ENCODE measurements at regions not wholly inside any gene's neighbourhood (a gene's known extent, or its start where the extent isn't known, plus 50 kb on each side); places are given as distances from the start of the nearest gene placed in this dataset.

DNA sequence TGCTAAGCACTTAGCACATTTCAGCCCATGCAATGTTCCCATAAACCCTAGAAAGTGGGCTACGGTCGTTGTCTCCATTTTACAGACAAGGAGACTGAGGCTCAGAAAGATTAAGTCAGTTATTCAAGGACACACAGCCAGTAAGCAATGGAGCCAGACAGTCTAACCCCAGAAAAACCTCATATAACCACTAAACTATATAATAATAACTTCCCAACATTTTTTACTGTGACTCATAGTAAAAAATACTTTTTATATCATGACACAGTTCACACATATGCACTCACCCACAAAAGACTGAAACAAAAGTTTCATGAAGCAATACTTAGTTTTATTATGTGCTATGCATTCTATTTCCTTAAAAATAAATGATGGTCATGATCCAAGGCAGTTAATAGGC, 66.2 kb upstream of the EYA2 start:
- H3K9me3 ChIP-seq (ENCODE audit: control insufficient read depth, low read length), result peaks cover 4% of the 10 kb centered on the region
- no peak overlapping the region for H3K4me2 ChIP-seq (ENCODE audit: low read length, poor library complexity, severe bottlenecking)
- H2BK120ac ChIP-seq (ENCODE audit: low read depth, low read length), result no peak overlapping the region
- no peak overlapping the region for H2BK15ac ChIP-seq (ENCODE audit: low read depth, poor library complexity, severe bottlenecking)
- 78% methylated on average over 2 of the region's 2 CpGs for WGBS
- H4K8ac ChIP-seq (ENCODE audit: low read length), result no peak overlapping the region
- H3K14ac ChIP-seq (ENCODE audit: low read length in 2 of 2), result no peak overlapping the region
- no peak overlapping the region for H2AK5ac ChIP-seq (ENCODE audit: low read length, severe bottlenecking)
- H2BK5ac ChIP-seq (ENCODE audit: low read depth, low read length, poor library complexity, severe bottlenecking), result no peak overlapping the region
- peaks cover 0 to 8% of the 10 kb centered on the region in 2 experiments for H3K27me3 ChIP-seq (ENCODE audit: control insufficient read depth in 1 of 2, insufficient read depth in 1 of 2, low read length in 2 of 2)
- no peak overlapping the region for H3K9ac ChIP-seq (ENCODE audit: low read length)
- no peak overlapping the region for H2BK12ac ChIP-seq (ENCODE audit: low read length in 2 of 2)
- H3K36me3 ChIP-seq (ENCODE audit: control insufficient read depth in 1 of 2, insufficient read depth in 2 of 2, low read depth in 1 of 2, low read length in 2 of 2), result no peaks in the 10 kb centered on the region
- no peak overlapping the region for H3K4me3 ChIP-seq (ENCODE audit: insufficient read depth in 1 of 2, low read depth in 1 of 2, low read length in 2 of 2)
- H3K18ac ChIP-seq (ENCODE audit: low read depth in 1 of 2, low read length in 2 of 2), result no peak overlapping the region
- no peak overlapping the region for H3K4ac ChIP-seq (ENCODE audit: low read depth in 1 of 2, low read length in 2 of 2)
- no peaks in the 10 kb centered on the region for H3K4me1 ChIP-seq (ENCODE audit: control insufficient read depth, insufficient read depth, low read depth, low read length)
- H4K91ac ChIP-seq (ENCODE audit: low read length), result no peak overlapping the region
- no peak overlapping the region for H2AFZ ChIP-seq (ENCODE audit: low read depth, low read length)
- no peak overlapping the region for H3K27ac ChIP-seq (ENCODE audit: low read length, poor library complexity, severe bottlenecking)
- no peak for DNase-seq
- H3K79me1 ChIP-seq (replicated peaks; ENCODE audit: low read length, poor library complexity, severe bottlenecking), result no peaks in the 10 kb centered on the region
- H3K23ac ChIP-seq (ENCODE audit: low read length in 2 of 2), result no peak overlapping the region

DNA sequence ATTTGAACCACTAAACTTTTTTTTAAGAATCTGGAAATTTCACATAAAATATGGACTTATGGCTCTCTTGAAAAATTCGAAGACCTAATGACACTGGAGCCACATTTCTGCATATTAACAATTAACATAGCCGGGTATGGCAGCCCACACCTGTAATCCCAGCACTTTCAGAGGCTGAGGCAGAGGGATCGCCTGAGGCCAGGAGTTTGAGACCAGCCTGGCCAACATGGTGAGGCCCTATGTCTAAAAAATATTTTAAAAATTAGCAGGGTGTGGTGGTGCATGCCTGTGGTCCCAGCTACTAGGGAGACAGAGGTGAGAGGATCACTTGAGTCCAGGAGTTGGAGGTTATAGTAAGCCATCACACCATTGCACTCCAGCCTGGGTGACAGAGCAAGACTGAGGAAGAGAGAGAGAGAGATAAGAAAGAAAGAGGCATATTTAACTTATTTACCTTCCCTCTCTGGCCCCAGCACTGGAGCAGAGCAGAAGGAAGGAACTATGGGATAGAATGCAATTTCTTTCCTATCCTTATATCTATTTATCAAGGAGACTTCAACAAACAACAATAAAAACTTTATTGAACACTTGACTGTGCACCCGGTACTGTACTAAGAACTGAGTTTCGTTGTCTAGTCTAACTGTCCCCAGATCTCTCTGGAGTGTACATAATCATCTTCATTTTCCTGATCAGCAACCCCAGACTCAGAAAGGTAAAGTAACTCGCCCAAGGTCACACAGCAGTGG, 63.6 kb upstream of the EYA2 start:
- Histone ChIP-seq H2BK120ac (ENCODE audit: low read depth, low read length) (no peak overlapping the region), H3K9me3 (ENCODE audit: control insufficient read depth, low read length) (no peaks in the 10 kb centered on the region), H2BK15ac (ENCODE audit: low read depth, poor library complexity, severe bottlenecking) (no peak overlapping the region), H3K4ac (ENCODE audit: low read depth in 1 of 2, low read length in 2 of 2) (no peak overlapping the region), H2BK12ac (ENCODE audit: low read length in 2 of 2) (no peak overlapping the region), H3K14ac (ENCODE audit: low read length in 2 of 2) (no peak overlapping the region), H3K4me1 (ENCODE audit: control insufficient read depth, insufficient read depth, low read depth, low read length) (no peaks in the 10 kb centered on the region), H3K27ac (ENCODE audit: low read length, poor library complexity, severe bottlenecking) (no peak overlapping the region), H3K36me3 (ENCODE audit: control insufficient read depth in 1 of 2, insufficient read depth in 2 of 2, low read depth in 1 of 2, low read length in 2 of 2) (no peaks in the 10 kb centered on the region), H2AK5ac (ENCODE audit: low read length, severe bottlenecking) (no peak overlapping the region), H3K18ac (ENCODE audit: low read depth in 1 of 2, low read length in 2 of 2) (no peak overlapping the region), H3K27me3 (ENCODE audit: control insufficient read depth in 1 of 2, insufficient read depth in 1 of 2, low read length in 2 of 2) (peaks cover 0 to 8% of the 10 kb centered on the region in 2 experiments), H4K8ac (ENCODE audit: low read length) (no peak overlapping the region), H3K23ac (ENCODE audit: low read length in 2 of 2) (no peak overlapping the region), H3K79me1 (replicated peaks; ENCODE audit: low read length, poor library complexity, severe bottlenecking) (no peaks in the 10 kb centered on the region), H3K4me2 (ENCODE audit: low read length, poor library complexity, severe bottlenecking) (no peak overlapping the region), H2BK5ac (ENCODE audit: low read depth, low read length, poor library complexity, severe bottlenecking) (no peak overlapping the region), H2AFZ (ENCODE audit: low read depth, low read length) (no peak overlapping the region), H3K9ac (ENCODE audit: low read length) (no peak overlapping the region), H3K4me3 (ENCODE audit: insufficient read depth in 1 of 2, low read depth in 1 of 2, low read length in 2 of 2) (no peak overlapping the region), H4K91ac (ENCODE audit: low read length) (no peak overlapping the region)
- DNase-seq, result no peak
- WGBS, result 61% methylated on average over 6 of the region's 6 CpGs

DNA sequence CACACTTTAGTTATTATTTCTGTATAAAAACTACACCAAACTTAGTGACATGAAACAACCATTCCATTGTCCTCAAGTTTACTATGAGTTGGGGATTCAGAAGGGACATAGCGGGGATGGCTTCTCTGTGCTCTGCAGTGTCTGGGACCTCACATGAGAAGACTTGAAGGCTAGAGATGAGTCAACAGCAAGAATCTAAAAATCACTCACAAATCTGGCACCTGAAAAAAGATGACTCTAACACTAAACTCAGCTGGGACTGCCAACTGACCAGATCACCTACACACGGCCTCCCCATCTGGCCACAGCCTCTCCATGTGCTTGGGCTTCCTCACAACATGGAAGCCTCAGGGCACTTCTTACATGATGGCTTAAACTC, 63.0 kb upstream of the EYA2 start:
- Histone ChIP-seq H3K27ac (ENCODE audit: low read length, poor library complexity, severe bottlenecking) (no peak overlapping the region), H3K36me3 (ENCODE audit: control insufficient read depth in 1 of 2, insufficient read depth in 2 of 2, low read depth in 1 of 2, low read length in 2 of 2) (no peaks in the 10 kb centered on the region), H3K18ac (ENCODE audit: low read depth in 1 of 2, low read length in 2 of 2) (no peak overlapping the region), H2AK5ac (ENCODE audit: low read length, severe bottlenecking) (no peak overlapping the region), H2BK5ac (ENCODE audit: low read depth, low read length, poor library complexity, severe bottlenecking) (no peak overlapping the region), H4K91ac (ENCODE audit: low read length) (no peak overlapping the region), H4K8ac (ENCODE audit: low read length) (no peak overlapping the region), H3K4me2 (ENCODE audit: low read length, poor library complexity, severe bottlenecking) (no peak overlapping the region), H3K27me3 (ENCODE audit: control insufficient read depth in 1 of 2, insufficient read depth in 1 of 2, low read length in 2 of 2) (peaks cover 0 to 11% of the 10 kb centered on the region in 2 experiments), H3K14ac (ENCODE audit: low read length in 2 of 2) (no peak overlapping the region), H2BK12ac (ENCODE audit: low read length in 2 of 2) (no peak overlapping the region), H3K4me1 (ENCODE audit: control insufficient read depth, insufficient read depth, low read depth, low read length) (no peaks in the 10 kb centered on the region), H2BK15ac (ENCODE audit: low read depth, poor library complexity, severe bottlenecking) (no peak overlapping the region), H3K4ac (ENCODE audit: low read depth in 1 of 2, low read length in 2 of 2) (no peak overlapping the region), H2BK120ac (ENCODE audit: low read depth, low read length) (no peak overlapping the region), H3K4me3 (ENCODE audit: insufficient read depth in 1 of 2, low read depth in 1 of 2, low read length in 2 of 2) (no peak overlapping the region), H2AFZ (ENCODE audit: low read depth, low read length) (no peak overlapping the region), H3K79me1 (replicated peaks; ENCODE audit: low read length, poor library complexity, severe bottlenecking) (no peaks in the 10 kb centered on the region), H3K9me3 (ENCODE audit: control insufficient read depth, low read length) (no peaks in the 10 kb centered on the region), H3K9ac (ENCODE audit: low read length) (no peak overlapping the region), H3K23ac (ENCODE audit: low read length in 2 of 2) (no peak overlapping the region)
- 88% methylated on average over 2 of the region's 2 CpGs for WGBS
- DNase-seq, result no peak

DNA sequence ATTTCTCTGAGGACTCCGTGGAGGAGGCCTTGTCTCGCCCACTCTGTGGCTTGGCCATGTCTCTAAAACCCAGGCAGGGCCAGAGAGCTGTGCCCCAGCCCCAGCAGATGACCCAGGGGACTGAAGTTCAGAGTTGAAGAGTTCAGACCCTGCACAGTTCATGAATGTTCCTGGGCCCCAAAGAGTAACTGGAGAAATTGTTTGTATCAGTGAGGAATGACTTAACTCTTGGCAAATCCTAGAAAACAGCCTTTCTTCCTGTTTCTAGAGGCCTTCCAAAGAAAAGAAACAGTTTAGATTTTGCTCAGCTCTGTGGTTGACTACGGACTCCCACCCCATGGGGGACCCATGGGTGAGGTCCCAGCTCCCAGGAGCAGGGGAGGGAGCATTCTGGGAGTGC, 62.1 kb upstream of the EYA2 start:
- Histone ChIP-seq H2BK5ac (ENCODE audit: low read depth, low read length, poor library complexity, severe bottlenecking) (no peak overlapping the region), H3K27ac (ENCODE audit: low read length, poor library complexity, severe bottlenecking) (no peak overlapping the region), H3K79me1 (replicated peaks; ENCODE audit: low read length, poor library complexity, severe bottlenecking) (no peaks in the 10 kb centered on the region), H4K8ac (ENCODE audit: low read length) (no peak overlapping the region), H3K4me1 (ENCODE audit: control insufficient read depth, insufficient read depth, low read depth, low read length) (no peaks in the 10 kb centered on the region), H3K27me3 (ENCODE audit: control insufficient read depth in 1 of 2, insufficient read depth in 1 of 2, low read length in 2 of 2) (peaks cover 0 to 19% of the 10 kb centered on the region in 2 experiments), H2AFZ (ENCODE audit: low read depth, low read length) (no peak overlapping the region), H3K14ac (ENCODE audit: low read length in 2 of 2) (no peak overlapping the region), H3K4me3 (ENCODE audit: insufficient read depth in 1 of 2, low read depth in 1 of 2, low read length in 2 of 2) (no peak overlapping the region), H3K36me3 (ENCODE audit: control insufficient read depth in 1 of 2, insufficient read depth in 2 of 2, low read depth in 1 of 2, low read length in 2 of 2) (no peaks in the 10 kb centered on the region), H3K18ac (ENCODE audit: low read depth in 1 of 2, low read length in 2 of 2) (no peak overlapping the region), H2BK12ac (ENCODE audit: low read length in 2 of 2) (no peak overlapping the region), H3K4ac (ENCODE audit: low read depth in 1 of 2, low read length in 2 of 2) (no peak overlapping the region), H3K9me3 (ENCODE audit: control insufficient read depth, low read length) (no peaks in the 10 kb centered on the region), H2BK120ac (ENCODE audit: low read depth, low read length) (no peak overlapping the region), H4K91ac (ENCODE audit: low read length) (no peak overlapping the region), H2BK15ac (ENCODE audit: low read depth, poor library complexity, severe bottlenecking) (no peak overlapping the region), H3K9ac (ENCODE audit: low read length) (no peak overlapping the region), H3K23ac (ENCODE audit: low read length in 2 of 2) (no peak overlapping the region), H3K4me2 (ENCODE audit: low read length, poor library complexity, severe bottlenecking) (no peak overlapping the region), H2AK5ac (ENCODE audit: low read length, severe bottlenecking) (no peak overlapping the region)
- no peak for DNase-seq
- WGBS, result 53% methylated on average over 3 of the region's 3 CpGs
